NCI-H187 (cell line): ENCODE measurements at regions not wholly inside any gene's neighbourhood (a gene's known extent, or its start where the extent isn't known, plus 50 kb on each side); places are given as distances from the start of the nearest gene placed in this dataset.
"Not testable (repeated sequence)": the region's sequence is repeated elsewhere in the genome, so short reads cannot be mapped to it uniquely, and the experiment has no call there.

ENCODE experiments used
- DNase-seq, 2 experiments: peaks; one replicate each; lab custom pipeline; 2025; lab: John Stamatoyannopoulos, UW

DNA sequence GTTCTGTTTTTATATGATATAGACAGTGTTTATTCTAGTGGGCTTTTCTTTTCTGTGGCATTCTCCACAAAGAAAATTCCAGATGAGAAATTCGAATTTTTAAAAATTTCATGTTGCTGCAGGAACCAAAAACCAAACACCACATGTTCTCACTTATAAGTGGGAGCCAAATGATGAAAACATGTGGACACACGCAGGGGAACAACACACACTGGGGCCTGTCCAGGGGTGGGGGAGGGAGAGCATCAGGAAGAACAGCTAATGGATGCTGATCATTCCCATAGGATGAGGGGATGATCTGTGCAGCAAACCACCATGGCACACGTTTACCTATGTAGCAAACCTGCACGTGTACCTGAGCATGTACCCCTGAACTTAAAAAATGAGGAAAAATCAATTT, 499.0 kb upstream of the SLC35B3 start:
- DNase-seq = no peak

DNA sequence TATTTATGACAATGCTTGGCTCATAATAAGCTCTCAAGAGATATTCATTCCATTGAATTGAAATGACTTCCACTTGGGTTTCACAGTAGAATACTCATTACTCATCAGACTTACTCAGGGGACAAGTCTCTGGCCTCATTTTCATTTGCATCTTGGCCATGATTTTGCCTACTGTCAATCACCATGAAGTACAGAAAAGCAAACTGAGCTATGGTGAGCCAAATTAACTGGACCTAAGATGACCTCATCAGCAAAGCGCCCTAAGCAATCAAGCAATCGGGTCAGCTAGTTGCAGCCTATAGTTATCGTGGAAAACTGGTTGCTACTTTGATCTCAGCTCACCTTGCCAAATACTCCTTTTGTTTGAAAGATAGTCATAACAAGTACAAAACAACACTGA, 494.7 kb upstream of the SLC35B3 start:
- no peak for DNase-seq

DNA sequence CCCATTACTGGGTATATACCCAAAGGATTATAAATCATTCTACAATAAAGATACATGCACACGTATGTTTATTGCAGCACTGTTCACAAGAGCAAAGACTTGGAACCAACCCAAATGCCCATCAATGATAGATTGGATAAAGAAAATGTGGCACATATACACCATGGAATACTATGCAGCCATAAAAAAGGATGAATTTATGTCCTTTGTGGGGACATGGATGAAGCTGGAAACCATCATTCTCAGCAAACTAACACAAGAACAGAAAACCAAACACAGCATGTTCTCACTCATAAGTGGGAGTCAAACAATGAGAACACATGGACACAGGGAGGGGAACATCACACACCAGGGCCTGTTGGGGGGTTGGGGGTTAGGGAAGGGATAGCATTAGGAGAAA, 484.9 kb upstream of the SLC35B3 start:
- DNase-seq = not testable (repeated sequence)

DNA sequence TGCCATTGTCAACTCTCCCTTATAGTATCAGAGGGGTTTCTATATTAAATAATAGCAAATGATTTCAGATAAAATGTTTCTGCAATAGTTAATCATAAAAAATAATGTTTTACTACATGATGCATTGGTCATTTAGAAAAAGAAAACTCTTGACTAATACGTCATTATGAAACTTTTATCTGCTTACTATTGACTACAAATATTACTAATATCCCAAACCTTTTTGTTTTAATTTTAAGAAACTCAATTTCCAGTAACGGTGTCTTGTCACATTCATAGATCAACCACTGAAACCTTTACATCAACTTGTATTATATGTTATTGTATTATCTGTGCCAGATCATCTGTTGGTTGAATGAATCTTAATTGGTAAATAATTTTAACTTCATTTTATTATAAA, 482.9 kb upstream of the SLC35B3 start:
- DNase-seq = no peak

DNA sequence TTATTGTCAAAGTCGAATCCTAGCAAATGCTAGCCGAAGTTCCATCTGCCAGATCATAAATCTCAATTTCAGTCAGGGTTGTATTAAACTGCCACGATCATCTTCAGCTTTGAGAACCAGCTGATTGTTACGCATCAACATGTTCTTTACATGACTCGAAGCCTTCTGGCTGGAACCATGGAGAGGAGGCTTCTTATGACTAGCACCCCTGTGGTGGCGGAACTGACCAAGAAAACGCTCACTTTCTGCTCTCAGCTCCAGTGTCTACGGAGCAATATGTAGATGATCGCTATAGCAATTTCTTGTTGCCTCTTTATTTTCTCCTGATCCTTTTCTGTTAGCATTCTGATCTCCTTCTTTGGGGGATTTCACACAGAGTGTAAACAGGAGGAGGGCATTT, 479.4 kb upstream of the SLC35B3 start:
- no peak for DNase-seq

DNA sequence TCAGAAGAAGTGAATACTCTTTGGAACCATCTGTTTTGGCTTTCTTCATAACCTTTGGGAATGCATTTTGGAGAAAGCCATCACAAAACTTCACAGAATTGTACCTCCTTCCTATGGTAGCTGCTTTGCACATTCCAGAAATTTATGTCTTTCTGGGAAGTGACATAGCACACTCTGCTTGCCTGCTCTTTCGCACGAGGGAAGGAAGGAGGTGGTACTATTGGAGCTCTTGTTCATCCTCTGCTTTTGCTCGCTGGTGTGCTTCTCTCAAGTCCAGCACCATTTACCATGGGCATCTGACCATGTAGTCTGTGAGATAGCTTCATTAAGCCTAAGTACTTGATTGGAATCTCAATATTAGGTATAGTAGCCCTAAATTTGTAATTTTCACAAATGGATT, 473.3 kb upstream of the SLC35B3 start:
- no peak for DNase-seq

DNA sequence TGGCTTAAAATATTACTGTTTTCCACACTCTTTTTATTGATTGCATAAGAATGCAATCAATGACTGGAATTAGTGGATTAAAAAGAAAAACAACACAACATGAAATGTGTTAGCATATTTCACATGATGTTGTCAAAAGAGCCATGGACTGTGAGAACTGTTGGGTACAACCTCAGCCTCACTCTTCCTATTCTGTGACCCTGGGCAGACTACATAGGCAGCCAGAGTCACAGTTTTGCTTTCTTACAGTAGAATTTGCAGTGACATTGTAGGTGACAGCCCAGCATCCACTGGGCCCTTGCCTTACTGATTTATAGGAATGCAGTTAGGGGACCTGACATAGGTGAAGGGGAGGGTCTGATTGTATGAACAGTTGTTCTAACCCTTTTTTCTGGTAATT, 471.4 kb upstream of the SLC35B3 start:
- no peak for DNase-seq

DNA sequence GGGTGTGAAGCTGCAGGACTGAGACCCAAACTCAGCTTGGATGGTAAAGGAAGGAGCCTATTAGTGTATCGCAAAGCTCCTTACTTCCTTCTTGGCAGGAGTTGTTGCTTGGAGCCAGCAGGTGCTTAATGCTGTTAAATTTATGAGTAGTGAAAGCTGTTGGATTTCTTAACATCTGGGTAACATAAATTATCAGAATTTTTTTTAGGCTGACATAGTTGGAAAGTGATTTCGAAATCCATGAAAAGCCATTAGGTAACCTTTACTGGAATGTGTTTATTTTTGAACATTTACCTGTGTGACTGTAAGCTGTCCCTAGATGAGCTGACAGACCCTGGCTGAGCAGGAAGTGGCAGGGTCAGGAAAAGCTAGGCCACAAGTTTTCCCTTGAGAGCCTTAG, 470.4 kb upstream of the SLC35B3 start:
- DNase-seq = no peak

DNA sequence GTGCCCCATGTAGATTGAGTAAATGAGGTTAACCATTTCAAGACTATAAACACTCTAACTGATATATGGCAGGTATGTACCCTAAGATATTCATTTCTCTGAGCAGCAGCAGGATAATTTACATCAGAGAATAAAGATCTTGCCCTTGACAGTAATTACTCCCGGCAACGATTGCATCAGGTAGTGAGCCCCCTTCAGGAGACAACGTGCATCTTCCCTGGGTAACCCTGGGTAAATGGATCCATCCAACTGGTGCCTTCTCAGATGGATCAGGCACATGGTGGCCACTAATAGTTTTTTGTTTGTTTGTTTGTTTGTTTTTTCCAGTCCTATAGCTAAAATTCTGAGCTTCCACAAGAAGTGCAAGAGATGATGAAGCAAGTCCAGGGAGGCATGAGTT, 469.4 kb upstream of the SLC35B3 start:
- no peak for DNase-seq

DNA sequence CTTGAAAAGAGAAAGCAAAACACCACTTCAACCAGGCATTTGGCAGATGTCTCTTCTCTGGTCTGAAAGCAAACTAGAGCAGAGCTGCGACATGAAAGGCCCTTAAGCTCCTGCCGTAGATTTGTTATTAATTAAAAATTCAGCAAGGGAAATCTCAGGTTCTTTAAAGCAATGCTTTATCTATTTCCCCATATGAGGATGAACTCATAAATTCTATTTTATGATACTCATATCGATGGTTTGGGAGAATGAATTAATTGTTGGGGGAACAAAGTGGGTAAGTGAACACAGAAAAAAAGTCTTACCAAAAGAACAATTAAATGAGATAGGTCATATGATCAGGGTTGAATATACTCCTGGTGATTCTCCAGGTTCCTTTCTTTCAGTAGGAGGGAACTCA, 464.7 kb upstream of the SLC35B3 start:
- DNase-seq = no peak

DNA sequence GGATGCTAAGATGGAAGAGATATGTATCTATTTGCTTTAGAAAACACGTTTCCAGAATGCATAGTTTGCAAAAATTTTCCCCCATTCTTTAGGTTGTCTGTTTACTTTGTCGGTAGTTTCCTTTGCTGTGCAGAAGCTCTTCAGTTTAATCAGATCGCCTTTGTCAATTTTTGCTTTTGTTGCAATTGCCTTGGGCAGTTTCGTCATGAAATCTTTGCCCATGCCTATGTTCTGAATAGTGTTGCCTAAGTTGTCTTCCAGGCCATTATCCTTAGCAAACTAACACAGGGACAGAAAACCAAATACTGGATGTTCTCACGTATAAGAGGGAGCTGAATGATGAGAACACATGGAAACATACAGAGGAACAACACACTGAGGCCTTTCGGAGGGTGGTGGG, 454.2 kb upstream of the SLC35B3 start:
- no peak for DNase-seq

DNA sequence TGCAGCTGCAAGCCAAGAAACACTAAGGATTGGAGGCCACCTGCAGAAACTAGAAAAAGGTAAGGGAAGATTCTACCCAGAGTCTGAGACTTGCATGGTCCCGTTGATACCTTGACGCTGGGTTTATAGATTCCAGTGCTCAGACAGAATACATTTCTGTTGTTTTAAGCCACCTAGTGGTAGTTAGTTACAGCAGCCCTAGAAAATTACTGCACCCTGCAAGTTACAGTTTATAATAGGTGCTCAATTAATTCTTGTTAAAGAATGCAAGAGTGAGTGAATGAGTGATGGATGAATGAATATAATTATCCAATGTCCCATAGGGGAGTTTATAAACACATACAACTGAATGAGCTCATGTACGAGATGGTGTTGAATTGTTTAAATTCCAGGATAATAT, 453.1 kb upstream of the SLC35B3 start:
- DNase-seq = no peak

DNA sequence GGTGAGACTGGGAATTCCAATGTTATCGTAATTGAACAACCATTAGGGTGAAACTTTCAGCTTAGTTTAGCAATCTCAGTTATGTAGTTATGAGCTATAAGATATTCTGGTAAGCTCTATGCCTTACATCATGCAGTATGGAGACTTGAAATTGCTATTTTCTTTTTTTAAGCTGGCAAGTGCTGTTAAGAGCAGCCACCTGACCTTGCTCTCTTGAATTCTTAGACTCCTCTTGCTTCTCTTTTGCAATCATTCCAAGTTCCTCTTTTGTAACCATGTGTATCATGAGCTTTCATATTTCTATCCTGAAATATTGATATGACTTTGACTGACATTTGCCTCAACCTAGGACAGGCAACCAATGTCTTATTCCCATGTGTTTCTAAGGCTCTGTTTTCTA, 446.3 kb upstream of the SLC35B3 start:
- DNase-seq = no peak

DNA sequence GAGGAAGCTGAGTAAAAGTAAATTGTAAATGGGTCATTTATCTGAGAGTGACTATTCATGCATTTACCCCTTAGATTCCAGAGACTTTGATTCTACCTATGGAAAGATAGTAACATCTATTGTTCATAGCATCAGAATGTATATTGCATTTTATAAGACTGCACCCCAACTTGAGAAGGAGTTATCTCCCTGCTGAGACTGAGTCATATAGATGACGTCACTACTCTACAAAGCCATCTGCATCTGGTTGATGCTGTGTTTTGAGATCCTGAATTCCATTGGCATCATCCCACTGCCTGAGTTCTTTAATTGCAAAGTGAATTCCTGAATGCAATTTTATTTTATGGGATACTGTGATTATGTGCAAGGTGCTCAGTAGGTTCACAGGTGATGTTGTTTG, 444.0 kb upstream of the SLC35B3 start:
- no peak for DNase-seq

DNA sequence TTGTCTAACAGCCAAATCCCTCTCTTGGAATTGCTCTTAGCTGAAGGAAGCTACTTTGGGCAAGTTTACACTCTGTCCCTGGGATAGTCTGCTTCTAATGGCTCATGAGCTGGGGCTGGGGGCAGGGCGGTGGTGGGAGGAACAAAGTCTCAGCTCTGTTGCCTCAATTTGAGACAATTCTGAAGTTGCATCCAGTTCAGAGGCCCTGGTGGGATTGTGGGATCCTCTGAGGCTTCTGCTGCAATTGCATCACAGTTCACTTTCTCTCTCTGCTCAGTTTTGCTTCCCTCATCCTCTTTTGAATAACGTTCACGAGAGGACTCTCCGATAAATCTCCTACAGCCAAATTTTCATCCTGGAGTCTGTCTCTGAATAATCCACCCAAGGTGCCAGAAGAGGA, 440.6 kb upstream of the SLC35B3 start:
- DNase-seq = no peak

DNA sequence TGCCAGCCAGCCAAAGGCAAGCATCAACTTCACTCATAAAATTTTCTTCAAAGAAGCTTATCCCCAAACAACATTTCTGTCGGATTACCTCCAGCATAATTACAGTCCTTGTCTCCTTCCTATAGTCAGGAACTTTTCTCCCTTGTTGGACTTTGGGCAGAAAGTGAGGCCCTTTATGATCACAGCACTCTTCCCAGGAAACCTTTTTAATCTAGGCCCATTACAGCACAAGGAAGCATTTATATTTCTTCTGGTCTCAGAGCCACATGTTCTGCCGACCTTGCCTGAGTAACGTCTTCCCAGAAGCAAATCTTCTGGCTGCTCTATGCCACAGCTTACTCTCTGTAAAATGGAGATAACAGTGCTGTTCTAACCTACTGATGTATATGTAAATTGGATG, 437.2 kb upstream of the SLC35B3 start:
- DNase-seq = no peak

DNA sequence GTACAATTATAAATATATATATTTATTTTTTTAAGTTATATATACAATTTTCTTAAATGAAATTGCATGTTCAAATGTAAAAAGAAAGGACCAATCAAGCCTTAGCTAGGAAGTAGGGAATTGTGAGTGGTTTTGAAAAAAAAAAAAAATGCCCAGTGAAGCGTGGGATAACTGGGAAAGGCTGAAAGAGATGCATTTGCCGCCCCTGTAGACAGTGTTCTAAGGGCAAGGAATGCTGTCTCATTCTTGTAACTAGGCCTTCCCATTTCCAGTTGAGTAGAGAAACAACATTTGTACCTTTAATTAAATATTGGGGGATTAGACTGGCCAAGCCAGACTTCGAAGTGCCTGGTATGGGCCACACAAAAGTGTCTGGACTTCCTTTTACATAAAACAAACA, 430.1 kb upstream of the SLC35B3 start:
- no peak for DNase-seq

DNA sequence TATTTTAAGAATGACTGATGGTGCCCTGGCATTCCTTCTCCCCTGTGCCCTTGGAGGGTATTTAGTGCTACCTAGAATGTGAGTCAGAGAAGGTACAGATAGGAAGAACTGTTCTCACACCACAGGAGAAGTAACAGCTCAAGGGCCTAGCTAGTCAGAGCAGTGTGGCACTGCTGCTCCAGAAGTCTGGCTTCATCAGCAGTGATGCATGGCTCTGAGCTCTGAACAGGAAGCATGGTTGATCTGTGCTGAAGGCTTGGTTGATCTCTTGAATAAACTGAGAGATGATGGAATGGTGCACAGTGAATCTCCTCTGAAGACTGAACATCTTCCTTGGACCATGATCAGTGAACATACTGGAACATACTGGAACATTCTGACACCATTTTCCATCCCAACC, 425.3 kb upstream of the SLC35B3 start:
- no peak for DNase-seq

DNA sequence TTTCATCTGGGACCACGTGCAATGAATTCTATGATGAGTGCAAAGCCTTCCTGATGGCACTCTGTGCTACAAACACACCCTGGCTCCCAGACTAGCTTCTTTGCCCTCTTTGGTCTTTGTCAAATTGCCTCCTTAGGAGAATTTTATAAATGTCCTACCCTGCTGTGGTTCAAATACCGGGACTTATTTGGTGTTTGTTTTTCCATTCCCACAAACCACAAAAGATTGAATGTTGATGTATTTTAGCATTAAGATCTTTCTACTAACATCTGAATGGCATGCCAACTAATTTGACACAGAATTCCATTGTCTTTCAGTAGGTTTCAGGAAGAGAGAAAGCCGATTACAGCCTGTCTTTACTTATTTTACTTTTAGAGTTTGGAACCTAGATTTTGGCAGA, 424.2 kb upstream of the SLC35B3 start:
- DNase-seq = no peak

DNA sequence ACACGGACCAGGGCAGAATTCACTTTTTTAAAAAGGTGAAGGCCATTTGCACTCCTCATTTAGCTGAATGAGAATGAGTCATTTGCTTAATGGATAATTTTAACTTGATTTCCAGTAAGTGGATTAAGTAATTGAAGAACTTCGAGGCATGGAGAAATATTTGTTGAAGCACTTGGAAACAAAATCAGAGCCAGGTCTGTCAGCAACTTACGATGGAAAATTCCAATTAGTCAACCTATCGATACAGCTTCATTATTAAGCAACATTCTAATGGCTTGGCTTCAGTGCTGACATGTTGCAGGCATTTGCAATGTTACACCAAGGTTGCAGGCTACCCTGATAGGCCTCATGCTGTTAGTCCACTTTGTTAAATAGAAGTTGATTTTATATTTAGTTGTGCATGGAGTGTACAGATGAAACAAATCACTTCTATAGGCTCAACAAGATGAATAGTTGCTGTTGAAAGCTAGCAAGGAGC, 423.5 kb upstream of the SLC35B3 start:
- no peak for DNase-seq

DNA sequence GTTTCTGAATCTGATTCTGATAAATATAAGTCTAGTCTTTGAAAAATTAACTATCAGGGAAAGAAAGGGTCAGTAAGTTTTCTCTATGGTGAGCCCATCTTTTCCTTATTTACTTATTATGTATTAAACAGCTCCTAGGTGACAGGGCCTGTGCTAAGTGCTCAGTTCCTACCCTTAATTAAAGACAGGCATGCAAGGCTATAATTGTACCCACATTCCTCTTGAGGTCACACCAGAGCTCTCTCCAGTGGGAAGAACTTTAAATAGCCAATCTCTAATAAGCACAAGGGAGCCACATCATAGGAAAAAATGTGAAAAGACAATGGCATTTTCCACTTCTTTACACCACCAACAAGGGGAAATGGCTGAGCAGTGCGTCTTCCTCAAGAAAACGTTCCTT, 421.8 kb upstream of the SLC35B3 start:
- DNase-seq = no peak

DNA sequence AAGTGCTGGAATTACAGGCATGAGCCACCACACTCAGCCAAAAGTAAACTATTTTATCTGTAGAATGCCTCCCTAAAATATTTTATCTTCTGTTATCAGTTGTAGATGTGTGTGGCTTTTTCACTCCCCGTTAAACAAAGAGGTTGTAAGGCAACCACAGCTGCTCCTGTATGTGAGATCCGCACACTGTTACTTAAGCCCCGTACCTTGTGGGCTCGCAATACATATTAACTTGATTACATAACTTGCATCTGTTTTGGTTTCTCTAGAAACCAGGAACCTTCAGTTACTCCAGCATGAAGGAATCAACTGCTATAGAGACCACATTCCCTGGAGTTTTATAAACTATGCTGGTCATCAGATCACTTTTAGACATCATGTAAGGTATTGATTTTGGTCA, 420.1 kb upstream of the SLC35B3 start:
- no peak for DNase-seq

DNA sequence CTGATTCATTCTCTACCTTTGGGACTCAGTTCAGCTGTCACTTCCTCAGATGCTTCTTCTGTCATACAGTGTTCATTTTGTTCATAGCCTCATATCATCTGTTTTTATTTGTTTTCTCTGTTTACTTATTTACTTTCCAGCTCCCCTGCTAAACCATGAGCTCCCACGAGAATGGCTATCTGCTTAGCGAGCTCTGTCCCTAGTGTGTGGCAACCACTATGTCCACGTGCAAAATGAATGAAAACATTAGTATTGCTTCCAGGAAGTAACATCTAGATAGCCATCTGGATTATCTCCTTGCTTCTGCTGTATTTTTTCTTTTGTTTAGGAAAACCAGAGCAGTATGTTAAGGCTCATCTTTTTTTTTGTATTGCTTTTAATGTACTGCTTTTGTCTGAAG, 417.0 kb upstream of the SLC35B3 start:
- DNase-seq = no peak

DNA sequence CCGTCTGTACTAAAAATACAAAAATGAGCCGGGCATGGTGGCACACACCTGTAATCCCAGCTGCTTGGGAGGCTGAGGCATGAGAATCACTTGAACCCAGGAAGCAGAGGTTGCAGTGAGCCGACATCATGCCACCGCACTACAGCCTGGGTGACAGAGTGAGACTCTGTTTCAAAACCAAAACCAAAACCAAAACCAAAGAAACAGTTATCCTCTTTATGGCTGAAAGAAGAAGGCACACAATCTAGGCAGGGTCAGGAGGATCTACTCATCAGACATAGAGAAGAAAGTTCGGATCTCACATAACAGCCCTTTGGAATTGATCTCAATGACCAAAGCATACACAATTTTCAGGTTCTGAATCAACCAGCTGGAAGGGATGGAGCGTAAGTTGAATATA, 411.3 kb upstream of the SLC35B3 start:
- DNase-seq = not testable (repeated sequence)

DNA sequence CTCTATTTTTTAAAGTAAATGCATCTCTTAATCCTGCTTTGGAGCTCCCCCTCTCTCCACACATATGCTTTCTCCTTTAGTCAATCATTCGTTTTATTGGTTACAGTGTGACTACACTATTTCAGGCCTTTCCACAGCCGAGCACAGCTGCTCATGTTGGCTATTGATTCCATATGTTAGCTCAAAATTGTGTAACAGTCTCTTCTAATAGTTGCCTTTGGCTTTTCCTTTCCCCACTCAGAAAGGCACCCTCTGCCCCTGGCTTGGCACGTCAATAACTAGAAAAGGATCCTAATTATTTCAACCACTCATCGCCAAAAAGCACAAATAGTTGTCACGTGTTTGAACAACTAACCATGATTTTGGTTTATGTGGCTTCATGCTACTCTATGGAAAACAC, 410.3 kb upstream of the SLC35B3 start:
- DNase-seq = no peak
